ENCODE measurements at regions not wholly inside any gene's neighbourhood (a gene's known extent, or its start where the extent isn't known, plus 50 kb on each side); places are given as distances from the start of the nearest gene placed in this dataset.

GRCh38 chr11:82085493-82085892 lies 648.2 kb downstream of the FAM181B start:
- TF ChIP-seq RBBP5 (conservative IDR thresholded peaks at IDR 0.05): no peak
- no peak for TF ChIP-seq ESRRA (IDR thresholded peaks at IDR 0.05; ENCODE audit: low read length)
- no peak for TF ChIP-seq YY1 (IDR thresholded peaks at IDR 0.05; ENCODE audit: low read depth, low read length)
- TF ChIP-seq CTCF (IDR thresholded peaks at IDR 0.05 in 2 of 3, conservative IDR thresholded peaks at IDR 0.05 in 1 of 3; ENCODE audit: control insufficient read depth in 2 of 3, extremely low read depth in 1 of 3, insufficient read depth in 1 of 3, low read depth in 3 of 3, low read length in 3 of 3): no peak
- TF ChIP-seq MLLT1 (IDR thresholded peaks at IDR 0.05): no peak
- no peak for TF ChIP-seq SIN3A (IDR thresholded peaks at IDR 0.05; ENCODE audit: low read depth, low read length)
- no peak for TF ChIP-seq MXI1 (IDR thresholded peaks at IDR 0.05; ENCODE audit: low read depth, low read length)
- no peak for TF ChIP-seq SREBF2 (IDR thresholded peaks at IDR 0.05; ENCODE audit: low read length)
- no peak for TF ChIP-seq CREB1 (IDR thresholded peaks at IDR 0.05; ENCODE audit: low read depth)
- no peak for TF ChIP-seq SMC3 (IDR thresholded peaks at IDR 0.05; ENCODE audit: borderline replicate concordance, low read length)
- TF ChIP-seq SP1 (IDR thresholded peaks at IDR 0.05; ENCODE audit: low read depth, low read length): no peak
- TF ChIP-seq MAX (IDR thresholded peaks at IDR 0.05; ENCODE audit: low read depth, low read length): no peak
- no peak for TF ChIP-seq KAT2A (conservative IDR thresholded peaks at IDR 0.05; ENCODE audit: control insufficient read depth, low read depth, low read length)
- TF ChIP-seq NR2C2 (IDR thresholded peaks at IDR 0.05; ENCODE audit: borderline replicate concordance, control insufficient read depth, insufficient read length, low read depth): no peak
